K562 (cell line): ENCODE measurements at regions not wholly inside any gene's neighbourhood (a gene's known extent, or its start where the extent isn't known, plus 50 kb on each side); places are given as distances from the start of the nearest gene placed in this dataset.

Experiments used
- ATAC-seq: fragments of 200-7000 bp; cut with Tn5 transposase; 3 replicates; pipeline ENCODE4 v1.9.1; 2020; ENCODE audit warnings: moderate library complexity
- BruUV-seq: library from RNA; stranded (reverse); fragments of 400-500 nt; replicated peaks from 2 replicates; lab custom pipeline; 2021; lab: Mats Ljungman, UMichigan
- CTCF ChIA-PET: fragments of 300-600 bp; formaldehyde crosslinking; extraction: SDS; loops from one replicate; lab custom pipeline; 2021; ENCODE audit warnings: low intra/inter-chr PET ratio; lab: Yijun Ruan, JAX
- POLR2A ChIA-PET: fragments of 300-600, 350-650 bp; sonication (Branson Sonifier 250); formaldehyde crosslinking; extraction: SDS; loops from one replicate; lab custom pipeline; 2021; ENCODE audit warnings: antibody characterized with exemption, inconsistent platforms; lab: Yijun Ruan, JAX
- DNase-seq, 4 experiments: peaks; one replicate each; pipeline versions ENCODE4 v3.0.0 to v3.0.0-alpha.2; 2011 to 2018; ENCODE audit warnings: low spot score in 3 of 4, mixed read lengths in 3 of 4; ENCODE audit errors: extremely low read depth in 1 of 4
- FAIRE-seq: peaks from 2 replicates; lab custom pipeline; 2011; peaks lifted over from hg19 to GRCh38; lab: Jason Lieb, UNC
- H2AFZ ChIP-seq: 2 replicates; pipeline ENCODE4 v1.6.0; 2011; ENCODE audit warnings: low read depth, low read length, control low read depth, inconsistent platforms
- H3K27ac ChIP-seq: fragments of 200-600 bp; 3 replicates; pipeline ENCODE4 v1.8.0; 2011; ENCODE audit warnings: low read depth, mild to moderate bottlenecking, control low read depth, inconsistent platforms, low read length, moderate library complexity, mixed read lengths; ENCODE audit errors: extremely low read depth
- H3K27me3 ChIP-seq, 2 experiments: fragments of 300-600 bp in 1 of 2; 2 replicates in 1 of 2; 3 replicates in 1 of 2; pipeline versions ENCODE4 v1.6.0 to v1.8.0; 2011; ENCODE audit warnings: inconsistent platforms in 2 of 2, low read length in 2 of 2, mild to moderate bottlenecking in 1 of 2, mixed read lengths in 1 of 2, moderate library complexity in 1 of 2; ENCODE audit not compliant: control insufficient read depth in 2 of 2, insufficient read depth in 2 of 2
- H3K36me3 ChIP-seq: fragments of 300-600 bp; 3 replicates; pipeline ENCODE4 v1.8.0; 2011; ENCODE audit warnings: mild to moderate bottlenecking, low read length, inconsistent platforms; ENCODE audit not compliant: control insufficient read depth, insufficient read depth
- H3K4me1 ChIP-seq, 2 experiments: fragments of 200-600 bp in 1 of 2; replicated peaks in 1 of 2; 2 replicates in 1 of 2; 3 replicates in 1 of 2; pipeline versions ENCODE4 v1.5.1 to v1.8.0; 2011; ENCODE audit warnings: inconsistent platforms in 2 of 2, low read length in 2 of 2, mild to moderate bottlenecking in 1 of 2, mixed read lengths in 1 of 2, moderate library complexity in 1 of 2; ENCODE audit not compliant: control insufficient read depth in 2 of 2, insufficient read depth in 2 of 2
- H3K4me2 ChIP-seq: 2 replicates; pipeline ENCODE4 v1.6.1; 2011; ENCODE audit warnings: low read length, control low read depth, inconsistent platforms, mixed read lengths; ENCODE audit not compliant: insufficient read depth
- H3K4me3 ChIP-seq: fragments of 200-600 bp; sonication (generic), shearing (Covaris generic); 2 replicates; pipeline ENCODE4 v1.5.1; 2016; ENCODE audit warnings: control low read depth, inconsistent platforms
- H3K79me2 ChIP-seq: fragments of 200-600 bp; 3 replicates; pipeline ENCODE4 v1.8.0; 2011; ENCODE audit warnings: low read length, inconsistent platforms; ENCODE audit not compliant: control insufficient read depth, insufficient read depth
- H3K9ac ChIP-seq, 2 experiments: 2 replicates each; pipeline versions ENCODE4 v1.6.0 to v1.6.1; 2011; ENCODE audit warnings: low read depth in 2 of 2, low read length in 2 of 2, control low read depth in 1 of 2, inconsistent platforms in 1 of 2, mild to moderate bottlenecking in 1 of 2, mixed read lengths in 1 of 2; ENCODE audit not compliant: insufficient read depth in 1 of 2
- H3K9me1 ChIP-seq: one replicate; pipeline ENCODE4 v1.6.0; 2011; ENCODE audit warnings: inconsistent platforms, mild to moderate bottlenecking, low read length, moderate library complexity; ENCODE audit not compliant: control insufficient read depth, insufficient read depth
- H3K9me3 ChIP-seq: replicated peaks from 2 replicates; pipeline ENCODE4 v1.5.1; 2011; ENCODE audit warnings: low read depth, low read length, inconsistent platforms; ENCODE audit not compliant: control insufficient read depth, insufficient read depth
- H4K20me1 ChIP-seq: replicated peaks from 2 replicates; pipeline ENCODE4 v1.6.1; 2011; ENCODE audit warnings: low read length, inconsistent platforms, mixed read lengths; ENCODE audit not compliant: control insufficient read depth, insufficient read depth
- BDP1 ChIP-seq: IDR thresholded peaks from 3 replicates; pipeline ENCODE4 v1.6.1; 2011; ENCODE audit not compliant: insufficient read length, insufficient read depth
- BRD9 ChIP-seq: fragments of 450-650 bp; IDR thresholded peaks from 2 replicates; pipeline ENCODE4 v1.6.1; 2018; ENCODE audit warnings: low read depth; ENCODE audit not compliant: partially characterized antibody
- HDAC2 ChIP-seq: fragments of 450-650 bp; IDR thresholded peaks from 2 replicates; pipeline ENCODE4 v1.6.1; 2016; ENCODE audit warnings: mild to moderate bottlenecking
- KLF10 ChIP-seq: fragments of 250-450 bp; sonication (Bioruptor Pico); IDR thresholded peaks from 2 replicates; pipeline ENCODE4 v1.6.1; 2021; ENCODE audit warnings: matching md5 sums
- L3MBTL2 ChIP-seq: fragments of 450-650 bp; IDR thresholded peaks from 2 replicates; pipeline ENCODE4 v1.6.1; 2016; ENCODE audit warnings: mild to moderate bottlenecking, moderate library complexity
- PCBP1 ChIP-seq: fragments of 200-400 bp; formaldehyde crosslinking; IDR thresholded peaks from 2 replicates; pipeline ENCODE4 v1.6.1; 2018; ENCODE audit warnings: mild to moderate bottlenecking, low read depth, low read length; ENCODE audit not compliant: poor library complexity, severe bottlenecking
- SREBF1 ChIP-seq: fragments of 150-350 bp; IDR thresholded peaks from 2 replicates; pipeline ENCODE4 v1.6.1; 2014; ENCODE audit warnings: antibody characterized with exemption, low read depth, low read length, borderline replicate concordance
- TSHZ1 ChIP-seq: fragments of 250-450 bp; sonication (Bioruptor Pico); IDR thresholded peaks from 2 replicates; pipeline ENCODE4 v1.4.0; 2020; ENCODE audit warnings: mild to moderate bottlenecking, moderate library complexity
- YBX1 ChIP-seq: fragments of 450-650 bp; IDR thresholded peaks from 2 replicates; pipeline ENCODE4 v1.7.1; 2016; ENCODE audit warnings: mild to moderate bottlenecking
- ZNF408 ChIP-seq: fragments of 250-450 bp; sonication (Bioruptor Pico); IDR thresholded peaks from 2 replicates; pipeline ENCODE4 v1.4.0; 2020; ENCODE audit warnings: low read depth, mild to moderate bottlenecking, moderate library complexity
- WGBS: fragments of 100-300 bp; shearing (Covaris generic); methylation state at CpG from one replicate; pipeline ENCODE4 v1.1.6; 2016; ENCODE audit warnings: low coverage, mixed read lengths; ENCODE audit not compliant: insufficient coverage; ENCODE audit errors: missing lambda C conversion rate; 5-methylcytosine and 5-hydroxymethylcytosine counted together
- in situ Hi-C: fragments of 300-500 bp; cut with MboI; formaldehyde crosslinking; loops from 4 replicates; pipeline ENCODE4 v1.15.0; 2018; ENCODE audit warnings: inconsistent platforms, mixed read lengths
- intact Hi-C: fragments of 100-400 bp; cut with micrococcal nuclease; formaldehyde crosslinking; loops from 2 replicates; pipeline ENCODE4 v1.14.2; 2022
- TF ChIP-seq, protein P1 (sequence below): sonication (generic); formaldehyde crosslinking; IDR thresholded peaks from 2 replicates; pipeline ENCODE4 v1.8.1; 2023; ENCODE audit warnings: mild to moderate bottlenecking, missing genetic modification reagents

DNA sequence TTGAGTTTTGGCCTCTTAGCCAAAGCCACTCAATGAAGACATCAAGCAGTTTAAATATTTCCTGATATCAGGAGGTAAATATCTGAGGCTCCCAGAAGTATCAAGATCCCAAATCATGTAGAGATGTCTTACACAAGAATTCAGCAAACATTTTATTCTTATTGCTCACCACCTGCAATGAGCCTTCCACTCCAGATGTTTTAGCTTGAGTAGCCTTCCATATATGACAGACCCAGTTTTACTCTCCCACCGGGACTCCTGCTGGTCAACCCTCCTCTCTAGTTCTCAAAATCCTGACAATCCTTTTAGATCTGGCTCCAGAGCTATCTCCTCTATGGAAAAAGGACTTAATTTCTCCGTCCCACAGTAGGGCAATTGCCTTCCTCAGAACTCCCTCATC is 404.4 kb downstream of the KCNA4 start:
- H3K4me3 ChIP-seq = no peak overlapping the region
- no peak for DNase-seq
- in situ Hi-C loops (no loop called here), intact Hi-C loops (no loop called here)
- BruUV-seq = no TSS peak
- H2AFZ ChIP-seq = no peak overlapping the region
- H3K4me1 ChIP-seq = no peaks in the 10 kb centered on the region
- ChIA-PET CTCF (no interaction called here), POLR2A (no interaction called here)
- no peaks in the 10 kb centered on the region for H3K9me1 ChIP-seq
- no peak for FAIRE-seq
- no peak for TF ChIP-seq PCBP1
- TF ChIP-seq SREBF1 = no peak
- no peak for TF ChIP-seq BDP1
- H3K36me3 ChIP-seq = no peaks in the 10 kb centered on the region
- H3K4me2 ChIP-seq = no peak overlapping the region
- WGBS = 0% methylated on average over 2 of the region's 2 CpGs
- no peaks in the 10 kb centered on the region for H3K9me3 ChIP-seq
- no peaks in the 10 kb centered on the region for H3K27me3 ChIP-seq
- no peaks in the 10 kb centered on the region for H3K79me2 ChIP-seq
- no peak overlapping the region for H3K27ac ChIP-seq
- ATAC-seq = no peak
- no peak overlapping the region for H3K9ac ChIP-seq
- no peaks in the 10 kb centered on the region for H4K20me1 ChIP-seq

GRCh38 chr11:29606330-29607031 is 410.3 kb downstream of the KCNA4 start:
- H3K4me1 ChIP-seq = no peaks in the 10 kb centered on the region
- no peaks in the 10 kb centered on the region for H3K36me3 ChIP-seq
- no peaks in the 10 kb centered on the region for H3K79me2 ChIP-seq
- no peaks in the 10 kb centered on the region for H4K20me1 ChIP-seq
- H3K4me2 ChIP-seq = no peak overlapping the region
- H3K9me3 ChIP-seq = no peaks in the 10 kb centered on the region
- H3K27ac ChIP-seq = no peak overlapping the region
- no peaks in the 10 kb centered on the region for H3K27me3 ChIP-seq
- no peaks in the 10 kb centered on the region for H3K9me1 ChIP-seq
- BruUV-seq = no TSS peak
- in situ Hi-C loops (no loop called here), intact Hi-C loops (no loop called here)
- CTCF ChIA-PET = no interaction called here
- ATAC-seq = no peak
- no peak overlapping the region for H3K9ac ChIP-seq
- WGBS = 0% methylated on average over 4 of the region's 4 CpGs
- H2AFZ ChIP-seq = no peak overlapping the region
- H3K4me3 ChIP-seq = no peak overlapping the region
- DNase-seq = no peak
- POLR2A ChIA-PET = no interaction called here
- FAIRE-seq = no peak
- no peak for TF ChIP-seq YBX1
- TF ChIP-seq ZNF408 (CRISPR knock-in tag) = no peak
- no peak for TF ChIP-seq L3MBTL2
- TF ChIP-seq HDAC2 = no peak
- TF ChIP-seq BRD9 = no peak
- TF ChIP-seq, protein P1, sequence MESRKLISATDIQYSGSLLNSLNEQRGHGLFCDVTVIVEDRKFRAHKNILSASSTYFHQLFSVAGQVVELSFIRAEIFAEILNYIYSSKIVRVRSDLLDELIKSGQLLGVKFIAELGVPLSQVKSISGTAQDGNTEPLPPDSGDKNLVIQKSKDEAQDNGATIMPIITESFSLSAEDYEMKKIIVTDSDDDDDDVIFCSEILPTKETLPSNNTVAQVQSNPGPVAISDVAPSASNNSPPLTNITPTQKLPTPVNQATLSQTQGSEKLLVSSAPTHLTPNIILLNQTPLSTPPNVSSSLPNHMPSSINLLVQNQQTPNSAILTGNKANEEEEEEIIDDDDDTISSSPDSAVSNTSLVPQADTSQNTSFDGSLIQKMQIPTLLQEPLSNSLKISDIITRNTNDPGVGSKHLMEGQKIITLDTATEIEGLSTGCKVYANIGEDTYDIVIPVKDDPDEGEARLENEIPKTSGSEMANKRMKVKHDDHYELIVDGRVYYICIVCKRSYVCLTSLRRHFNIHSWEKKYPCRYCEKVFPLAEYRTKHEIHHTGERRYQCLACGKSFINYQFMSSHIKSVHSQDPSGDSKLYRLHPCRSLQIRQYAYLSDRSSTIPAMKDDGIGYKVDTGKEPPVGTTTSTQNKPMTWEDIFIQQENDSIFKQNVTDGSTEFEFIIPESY (CRISPR knock-in tag) = no peak
- TF ChIP-seq KLF10 = no peak
- no peak for TF ChIP-seq TSHZ1 (CRISPR knock-in tag)
